ENCODE measurements at regions not wholly inside any gene's neighbourhood (a gene's known extent, or its start where the extent isn't known, plus 50 kb on each side); places are given as distances from the start of the nearest gene placed in this dataset.
A peak's percentile ranks its signal among the peaks of the same experiment; 100 is the strongest.

GRCh38 chr4:10753856-10754402 is 69.4 kb upstream of the CLNK start:
- no peak for DNase-seq

- DNase-seq: no peak
Measured at GRCh38 chr4:10753336-10753735, 68.8 kb upstream of the CLNK start.

- no peak for DNase-seq
Measured at GRCh38 chr4:10750714-10751113, 66.1 kb upstream of the CLNK start.

- DNase-seq: peak in 2 of 56 donors; percentile 1 to 5
Measured at GRCh38 chr4:10747186-10747585, 62.6 kb upstream of the CLNK start.

- peak in 19 of 56 donors; percentile 1 to 41 (median 10) for DNase-seq
Measured at GRCh38 chr4:10746371-10747171, 62.0 kb upstream of the CLNK start.

- DNase-seq: no peak
Measured at GRCh38 chr4:10743357-10743756, 58.8 kb upstream of the CLNK start.

- no peak for DNase-seq
Measured at GRCh38 chr4:10741961-10742699, 57.6 kb upstream of the CLNK start.

GRCh38 chr4:10740891-10741620 is 56.5 kb upstream of the CLNK start:
- no peak for DNase-seq

- DNase-seq: no peak
Measured at GRCh38 chr4:10740251-10740650, 55.7 kb upstream of the CLNK start.

- DNase-seq: no peak
Measured at GRCh38 chr4:10738826-10739489, 54.4 kb upstream of the CLNK start.

- DNase-seq: no peak
Measured at GRCh38 chr4:10737337-10737736, 52.8 kb upstream of the CLNK start.

- no peak for DNase-seq
Measured at GRCh38 chr4:10736895-10737294, 52.3 kb upstream of the CLNK start.

- DNase-seq: no peak
Measured at GRCh38 chr4:10736266-10736665, 51.7 kb upstream of the CLNK start.

GRCh38 chr4:10734697-10735096 is 50.1 kb upstream of the CLNK start:
- DNase-seq: no peak
